ENCODE measurements at regions not wholly inside any gene's neighbourhood (a gene's known extent, or its start where the extent isn't known, plus 50 kb on each side); places are given as distances from the start of the nearest gene placed in this dataset.
"Not testable (repeated sequence)": the region's sequence is repeated elsewhere in the genome, so short reads cannot be mapped to it uniquely, and the experiment has no call there.

GRCh38 chr4:138656990-138657389 is 358.6 kb upstream of the NOCT start:
- DNase-seq, result no peak

- no peak for DNase-seq
Measured at GRCh38 chr4:138655985-138656384, 359.6 kb upstream of the NOCT start.

GRCh38 chr4:138655286-138655685 is 360.3 kb upstream of the NOCT start:
- no peak for DNase-seq

GRCh38 chr4:138650929-138651448 is 364.6 kb upstream of the NOCT start:
- no peak for DNase-seq

- DNase-seq, result no peak
Measured at GRCh38 chr4:138650495-138650894, 365.1 kb upstream of the NOCT start.

- no peak for DNase-seq
Measured at GRCh38 chr4:138647433-138647832, 368.1 kb upstream of the NOCT start.

GRCh38 chr4:138646383-138646782 is 369.2 kb upstream of the NOCT start:
- no peak for DNase-seq

- DNase-seq, result no peak
Measured at GRCh38 chr4:138645289-138645688, 370.3 kb upstream of the NOCT start.

- no peak for DNase-seq
Measured at GRCh38 chr4:138644322-138644721, 371.3 kb upstream of the NOCT start.

GRCh38 chr4:138643827-138644226 is 371.8 kb upstream of the NOCT start:
- DNase-seq, result no peak

- DNase-seq, result no peak
Measured at GRCh38 chr4:138639018-138639741, 376.4 kb upstream of the NOCT start.

- DNase-seq, result peak; percentile 94
Measured at GRCh38 chr4:138636781-138637180, 378.8 kb upstream of the NOCT start.

- no peak for DNase-seq
Measured at GRCh38 chr4:138634915-138635314, 380.7 kb upstream of the NOCT start.

GRCh38 chr4:138633580-138633904 is 382.0 kb upstream of the NOCT start:
- no peak for DNase-seq

GRCh38 chr4:138632856-138633579 is 382.6 kb upstream of the NOCT start:
- peak; percentile 43 for DNase-seq

- DNase-seq, result no peak
Measured at GRCh38 chr4:138630666-138631065, 384.9 kb upstream of the NOCT start.

GRCh38 chr4:138629669-138630068 is 385.9 kb upstream of the NOCT start:
- no peak for DNase-seq

GRCh38 chr4:138627096-138627495 is 384.9 kb upstream of the SLC7A11 start:
- no peak for DNase-seq

GRCh38 chr4:138622362-138622761 is 380.2 kb upstream of the SLC7A11 start:
- not testable (repeated sequence) for DNase-seq

- no peak for DNase-seq
Measured at GRCh38 chr4:138616775-138617174, 374.6 kb upstream of the SLC7A11 start.

- DNase-seq, result no peak
Measured at GRCh38 chr4:138614398-138615142, 372.4 kb upstream of the SLC7A11 start.

GRCh38 chr4:138612428-138612827 is 370.3 kb upstream of the SLC7A11 start:
- DNase-seq, result no peak

GRCh38 chr4:138611721-138612120 is 369.6 kb upstream of the SLC7A11 start:
- peak; percentile 19 for DNase-seq

- DNase-seq, result no peak
Measured at GRCh38 chr4:138611017-138611416, 368.9 kb upstream of the SLC7A11 start.

All from NCI-H1105 treated with DMSO at 0.1 percent for 48 hours (cell line).